K562 (cell line): ENCODE measurements at regions not wholly inside any gene's neighbourhood (a gene's known extent, or its start where the extent isn't known, plus 50 kb on each side); places are given as distances from the start of the nearest gene placed in this dataset.

ENCODE experiments used
- GABPB1 ChIP-seq: sonication (generic); formaldehyde crosslinking; IDR thresholded peaks from 2 replicates; pipeline ENCODE4 v1.8.0; 2022; ENCODE audit warnings: mild to moderate bottlenecking, missing genetic modification reagents
- KDM1A ChIP-seq, 2 experiments: fragments of 450-650 bp; IDR thresholded peaks; 2 replicates each; pipeline ENCODE4 v1.6.1; 2016; ENCODE audit warnings: mild to moderate bottlenecking in 2 of 2
- NR2C2 ChIP-seq, 2 experiments: fragments of 200-800 bp in 1 of 2; sonication (Bioruptor generic) in 1 of 2; sonication (generic) in 1 of 2; formaldehyde crosslinking in 1 of 2; IDR thresholded peaks; 2 replicates each; pipeline versions ENCODE4 v1.6.1 to v1.8.0; 2016 to 2022; ENCODE audit warnings: mild to moderate bottlenecking in 1 of 2, missing compliant biosample characterization in 1 of 2, missing genetic modification characterization in 1 of 2, missing genetic modification reagents in 1 of 2
- PHB ChIP-seq: fragments of 250-450 bp; sonication (Bioruptor Pico); IDR thresholded peaks from 2 replicates; pipeline ENCODE4 v1.5.0; 2021
- RNF2 ChIP-seq: sonication (generic); IDR thresholded peaks from 2 replicates; pipeline ENCODE4 v1.6.1; 2016
- TF ChIP-seq, protein P1 (sequence below), 3 experiments: IDR thresholded peaks in 2 of 3; conservative IDR thresholded peaks in 1 of 3; 2 replicates each; pipeline ENCODE4 v1.5.1; 2011 to 2012; ENCODE audit warnings: low read length in 3 of 3, mild to moderate bottlenecking in 3 of 3, control low read depth in 2 of 3, improper control_type of control experiment in 1 of 3, inconsistent platforms in 1 of 3, low read depth in 1 of 3, mixed read lengths in 1 of 3, moderate library complexity in 1 of 3; ENCODE audit not compliant: insufficient read depth in 2 of 3
- TF ChIP-seq, protein P2 (sequence below): sonication (generic); formaldehyde crosslinking; IDR thresholded peaks from 2 replicates; pipeline ENCODE4 v1.9.0; 2022; ENCODE audit warnings: mild to moderate bottlenecking, missing genetic modification reagents

DNA sequence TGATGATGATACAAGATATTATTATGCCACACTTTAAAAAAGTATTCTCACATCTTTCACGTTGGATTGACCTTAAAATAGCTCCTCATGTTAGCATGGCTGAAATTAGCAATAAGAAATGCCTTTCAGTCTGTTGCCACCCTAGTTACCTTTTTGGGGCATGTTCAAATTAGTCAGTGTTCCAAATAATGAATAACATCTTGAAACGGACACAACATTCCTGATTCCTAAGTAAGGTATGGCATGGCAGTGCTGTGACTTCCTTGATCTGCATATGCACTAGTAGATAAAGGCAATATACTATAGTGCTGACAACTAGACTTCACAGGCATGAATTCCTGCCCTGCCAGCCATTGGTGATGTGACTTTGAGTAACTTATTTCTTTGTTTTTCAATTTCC is 914.5 kb downstream of the METTL15 start:
- TF ChIP-seq PHB (CRISPR knock-in tag) (no peak), GABPB1 (no peak), RNF2 (no peak), NR2C2 (CRISPR knock-in tag; IDR thresholded peaks at IDR 0.05) (no peak), NR2C2 (tag; IDR thresholded peaks at IDR 0.05) (no peak), KDM1A (IDR thresholded peaks at IDR 0.05) (no peak)
- TF ChIP-seq, protein P1, sequence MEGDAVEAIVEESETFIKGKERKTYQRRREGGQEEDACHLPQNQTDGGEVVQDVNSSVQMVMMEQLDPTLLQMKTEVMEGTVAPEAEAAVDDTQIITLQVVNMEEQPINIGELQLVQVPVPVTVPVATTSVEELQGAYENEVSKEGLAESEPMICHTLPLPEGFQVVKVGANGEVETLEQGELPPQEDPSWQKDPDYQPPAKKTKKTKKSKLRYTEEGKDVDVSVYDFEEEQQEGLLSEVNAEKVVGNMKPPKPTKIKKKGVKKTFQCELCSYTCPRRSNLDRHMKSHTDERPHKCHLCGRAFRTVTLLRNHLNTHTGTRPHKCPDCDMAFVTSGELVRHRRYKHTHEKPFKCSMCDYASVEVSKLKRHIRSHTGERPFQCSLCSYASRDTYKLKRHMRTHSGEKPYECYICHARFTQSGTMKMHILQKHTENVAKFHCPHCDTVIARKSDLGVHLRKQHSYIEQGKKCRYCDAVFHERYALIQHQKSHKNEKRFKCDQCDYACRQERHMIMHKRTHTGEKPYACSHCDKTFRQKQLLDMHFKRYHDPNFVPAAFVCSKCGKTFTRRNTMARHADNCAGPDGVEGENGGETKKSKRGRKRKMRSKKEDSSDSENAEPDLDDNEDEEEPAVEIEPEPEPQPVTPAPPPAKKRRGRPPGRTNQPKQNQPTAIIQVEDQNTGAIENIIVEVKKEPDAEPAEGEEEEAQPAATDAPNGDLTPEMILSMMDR (IDR thresholded peaks at IDR 0.05 in 2 of 3, conservative IDR thresholded peaks at IDR 0.05 in 1 of 3; ENCODE audit: insufficient read depth in 2 of 3, low read depth in 1 of 3, low read length in 3 of 3), result no peak
- TF ChIP-seq, protein P2, sequence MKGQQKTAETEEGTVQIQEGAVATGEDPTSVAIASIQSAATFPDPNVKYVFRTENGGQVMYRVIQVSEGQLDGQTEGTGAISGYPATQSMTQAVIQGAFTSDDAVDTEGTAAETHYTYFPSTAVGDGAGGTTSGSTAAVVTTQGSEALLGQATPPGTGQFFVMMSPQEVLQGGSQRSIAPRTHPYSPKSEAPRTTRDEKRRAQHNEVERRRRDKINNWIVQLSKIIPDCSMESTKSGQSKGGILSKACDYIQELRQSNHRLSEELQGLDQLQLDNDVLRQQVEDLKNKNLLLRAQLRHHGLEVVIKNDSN (CRISPR knock-in tag), result no peak
